ENCODE measurements at regions not wholly inside any gene's neighbourhood (a gene's known extent, or its start where the extent isn't known, plus 50 kb on each side); places are given as distances from the start of the nearest gene placed in this dataset.

DNA sequence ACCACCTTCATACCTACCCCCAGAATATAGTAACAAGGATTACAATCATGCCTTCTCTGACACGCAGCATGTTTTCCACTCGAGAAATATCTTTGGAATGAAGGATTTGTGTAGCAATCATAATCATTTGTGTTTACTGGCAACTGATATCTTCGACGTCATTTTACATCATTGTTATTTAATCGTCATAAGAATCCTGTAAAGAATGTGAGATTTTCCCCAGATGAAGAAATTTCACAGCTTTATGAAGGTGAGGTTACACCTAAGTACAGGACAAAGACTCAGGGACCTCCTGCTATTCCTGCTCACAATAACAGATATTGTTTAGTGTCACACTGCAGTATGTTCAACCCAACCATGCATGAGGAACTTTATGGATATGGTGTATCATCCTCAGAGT is 198.2 kb upstream of the LDB2 start:
- TF ChIP-seq POLR2AphosphoS5 (IDR thresholded peaks at IDR 0.05; ENCODE audit: insufficient read depth, low read depth, low read length) (no peak), POLR2A (IDR thresholded peaks at IDR 0.05; ENCODE audit: low read depth, low read length) (no peak), EZH2 (IDR thresholded peaks at IDR 0.05; ENCODE audit: borderline replicate concordance, low read depth, low read length, severe bottlenecking) (no peak), FOS (IDR thresholded peaks at IDR 0.05; ENCODE audit: borderline replicate concordance, insufficient read depth, low read length) (no peak)
- TF ChIP-seq, protein P1, sequence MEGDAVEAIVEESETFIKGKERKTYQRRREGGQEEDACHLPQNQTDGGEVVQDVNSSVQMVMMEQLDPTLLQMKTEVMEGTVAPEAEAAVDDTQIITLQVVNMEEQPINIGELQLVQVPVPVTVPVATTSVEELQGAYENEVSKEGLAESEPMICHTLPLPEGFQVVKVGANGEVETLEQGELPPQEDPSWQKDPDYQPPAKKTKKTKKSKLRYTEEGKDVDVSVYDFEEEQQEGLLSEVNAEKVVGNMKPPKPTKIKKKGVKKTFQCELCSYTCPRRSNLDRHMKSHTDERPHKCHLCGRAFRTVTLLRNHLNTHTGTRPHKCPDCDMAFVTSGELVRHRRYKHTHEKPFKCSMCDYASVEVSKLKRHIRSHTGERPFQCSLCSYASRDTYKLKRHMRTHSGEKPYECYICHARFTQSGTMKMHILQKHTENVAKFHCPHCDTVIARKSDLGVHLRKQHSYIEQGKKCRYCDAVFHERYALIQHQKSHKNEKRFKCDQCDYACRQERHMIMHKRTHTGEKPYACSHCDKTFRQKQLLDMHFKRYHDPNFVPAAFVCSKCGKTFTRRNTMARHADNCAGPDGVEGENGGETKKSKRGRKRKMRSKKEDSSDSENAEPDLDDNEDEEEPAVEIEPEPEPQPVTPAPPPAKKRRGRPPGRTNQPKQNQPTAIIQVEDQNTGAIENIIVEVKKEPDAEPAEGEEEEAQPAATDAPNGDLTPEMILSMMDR (IDR thresholded peaks at IDR 0.05; ENCODE audit: extremely low read depth in 1 of 2, insufficient read depth in 1 of 2, low read depth in 1 of 2, low read length in 2 of 2): no peak
